IPS DF 4.7 (cell line): ENCODE measurements at regions not wholly inside any gene's neighbourhood (a gene's known extent, or its start where the extent isn't known, plus 50 kb on each side); places are given as distances from the start of the nearest gene placed in this dataset.

Experiments
- DNase-seq: peaks from one replicate; pipeline ENCODE4 v3.0.0-alpha.2; 2013; ENCODE audit warnings: low spot score; ENCODE audit errors: extremely low read depth

GRCh38 chr20:60662307-60662706 lies 589.8 kb upstream of the CDH4 start:
- DNase-seq: no peak

- DNase-seq: no peak
Observed at GRCh38 chr20:60664106-60664505, 588.0 kb upstream of the CDH4 start.

GRCh38 chr20:60667641-60668040 lies 584.4 kb upstream of the CDH4 start:
- no peak for DNase-seq

- no peak for DNase-seq
Observed at GRCh38 chr20:60669211-60669610, 582.9 kb upstream of the CDH4 start.

- no peak for DNase-seq
Observed at GRCh38 chr20:60676011-60676410, 576.0 kb upstream of the CDH4 start.

GRCh38 chr20:60677819-60678218 lies 574.2 kb upstream of the CDH4 start:
- DNase-seq: no peak

GRCh38 chr20:60680554-60680953 lies 571.5 kb upstream of the CDH4 start:
- DNase-seq: no peak

- no peak for DNase-seq
Observed at GRCh38 chr20:60687213-60687612, 564.8 kb upstream of the CDH4 start.

- DNase-seq: no peak
Observed at GRCh38 chr20:60690771-60691170, 561.3 kb upstream of the CDH4 start.

GRCh38 chr20:60691966-60692615 lies 560.0 kb upstream of the CDH4 start:
- no peak for DNase-seq

- peak; percentile 62 for DNase-seq
Observed at GRCh38 chr20:60693496-60694133, 558.4 kb upstream of the CDH4 start.

GRCh38 chr20:60694763-60695162 lies 557.3 kb upstream of the CDH4 start:
- no peak for DNase-seq

- no peak for DNase-seq
Observed at GRCh38 chr20:60695226-60696000, 556.6 kb upstream of the CDH4 start.

GRCh38 chr20:60697252-60697651 lies 554.8 kb upstream of the CDH4 start:
- DNase-seq: no peak

GRCh38 chr20:60700728-60701127 lies 551.3 kb upstream of the CDH4 start:
- no peak for DNase-seq

GRCh38 chr20:60704147-60704546 lies 547.9 kb upstream of the CDH4 start:
- no peak for DNase-seq

- DNase-seq: no peak
Observed at GRCh38 chr20:60713396-60713795, 538.7 kb upstream of the CDH4 start.

GRCh38 chr20:60715172-60715571 lies 536.9 kb upstream of the CDH4 start:
- DNase-seq: no peak

GRCh38 chr20:60718743-60719480 lies 533.1 kb upstream of the CDH4 start:
- DNase-seq: no peak

GRCh38 chr20:60725311-60725906 lies 526.7 kb upstream of the CDH4 start:
- no peak for DNase-seq

GRCh38 chr20:60727425-60727824 lies 524.6 kb upstream of the CDH4 start:
- DNase-seq: no peak
